ENCODE measurements at regions not wholly inside any gene's neighbourhood (a gene's known extent, or its start where the extent isn't known, plus 50 kb on each side); places are given as distances from the start of the nearest gene placed in this dataset.
"Not testable (repeated sequence)": the region's sequence is repeated elsewhere in the genome, so short reads cannot be mapped to it uniquely, and the experiment has no call there.

GRCh38 chr17:47066841-47067682 lies 88.0 kb upstream of the RPRML start:
- DNase-seq (ENCODE audit: low read depth in 2 of 2) = peak; percentile 59 to 64

- no peak for DNase-seq (ENCODE audit: low read depth in 2 of 2)
Observed at GRCh38 chr17:47066095-47066494, 87.0 kb upstream of the RPRML start.

- no peak for DNase-seq (ENCODE audit: low read depth in 2 of 2)
Observed at GRCh38 chr17:47064684-47065083, 85.6 kb upstream of the RPRML start.

- DNase-seq (ENCODE audit: low read depth in 2 of 2) = no peak
Observed at GRCh38 chr17:47063475-47063874, 84.4 kb upstream of the RPRML start.

GRCh38 chr17:47062851-47063250 lies 83.8 kb upstream of the RPRML start:
- not testable (repeated sequence) for DNase-seq (ENCODE audit: low read depth in 2 of 2)

GRCh38 chr17:47060005-47060404 lies 81.0 kb upstream of the RPRML start:
- not testable (repeated sequence) for DNase-seq (ENCODE audit: low read depth in 2 of 2)

GRCh38 chr17:47057830-47058229 lies 78.8 kb upstream of the RPRML start:
- DNase-seq (ENCODE audit: low read depth in 2 of 2) = no peak

- not testable (repeated sequence) for DNase-seq (ENCODE audit: low read depth in 2 of 2)
Observed at GRCh38 chr17:47057279-47057678, 78.2 kb upstream of the RPRML start.

GRCh38 chr17:47056687-47057086 lies 77.6 kb upstream of the RPRML start:
- not testable (repeated sequence) for DNase-seq (ENCODE audit: low read depth in 2 of 2)

All from stimulated activated CD8-positive, alpha-beta memory T cell treated with anti-CD3 and anti-CD28 coated beads, Interleukin-15, amount 100 ng/mL, for 48 hours (primary cell).